Urothelium cell line (cell line): ENCODE measurements at regions not wholly inside any gene's neighbourhood (a gene's known extent, or its start where the extent isn't known, plus 50 kb on each side); places are given as distances from the start of the nearest gene placed in this dataset.
"Not testable (repeated sequence)": the region's sequence is repeated elsewhere in the genome, so short reads cannot be mapped to it uniquely, and the experiment has no call there.

Source experiments
- DNase-seq: peaks from one replicate; pipeline ENCODE4 v3.0.0; 2011; ENCODE audit warnings: low spot score, mixed read lengths
- FAIRE-seq: peaks from 2 replicates; lab custom pipeline; 2011; peaks lifted over from hg19 to GRCh38; lab: Jason Lieb, UNC

- no peak for FAIRE-seq
- no peak for DNase-seq
Measured at GRCh38 chr10:9833942-9834341, 1183.7 kb upstream of the CELF2 start.

- DNase-seq, result no peak
- FAIRE-seq, result no peak
Measured at GRCh38 chr10:9834434-9834833, 1183.2 kb upstream of the CELF2 start.

- DNase-seq, result no peak
- FAIRE-seq, result no peak
Measured at GRCh38 chr10:9845075-9845474, 1172.6 kb upstream of the CELF2 start.

- no peak for DNase-seq
- no peak for FAIRE-seq
Measured at GRCh38 chr10:9848278-9848677, 1169.4 kb upstream of the CELF2 start.

GRCh38 chr10:9848981-9849380 lies 1168.7 kb upstream of the CELF2 start:
- DNase-seq (peak; percentile 11), FAIRE-seq (no peak)

- FAIRE-seq (no peak), DNase-seq (no peak)
Measured at GRCh38 chr10:9850415-9850814, 1167.3 kb upstream of the CELF2 start.

GRCh38 chr10:9851808-9852207 lies 1165.9 kb upstream of the CELF2 start:
- DNase-seq (no peak), FAIRE-seq (no peak)

- no peak for FAIRE-seq
Measured at GRCh38 chr10:9853405-9854355, 1164.0 kb upstream of the CELF2 start.

GRCh38 chr10:9855451-9855850 lies 1162.2 kb upstream of the CELF2 start:
- FAIRE-seq, DNase-seq: not testable (repeated sequence)

More at GRCh38 chr10:9853405-9854355, 1164.0 kb upstream of the CELF2 start:
- DNase-seq, result no peak

- DNase-seq (no peak), FAIRE-seq (no peak)
Measured at GRCh38 chr10:9858816-9859215, 1158.9 kb upstream of the CELF2 start.

- FAIRE-seq (no peak), DNase-seq (no peak)
Measured at GRCh38 chr10:9860045-9860444, 1157.6 kb upstream of the CELF2 start.

- DNase-seq (no peak), FAIRE-seq (no peak)
Measured at GRCh38 chr10:9863559-9864121, 1154.0 kb upstream of the CELF2 start.

- no peak for FAIRE-seq
- DNase-seq, result no peak
Measured at GRCh38 chr10:9868499-9868898, 1149.2 kb upstream of the CELF2 start.

- no peak for DNase-seq
Measured at GRCh38 chr10:9869205-9869604, 1148.5 kb upstream of the CELF2 start.

GRCh38 chr10:9869606-9870176 lies 1148.0 kb upstream of the CELF2 start:
- DNase-seq (no peak), FAIRE-seq (no peak)

More at GRCh38 chr10:9869205-9869604, 1148.5 kb upstream of the CELF2 start:
- FAIRE-seq, result no peak

- FAIRE-seq (no peak), DNase-seq (no peak)
Measured at GRCh38 chr10:9875353-9875752, 1142.3 kb upstream of the CELF2 start.

- DNase-seq, result peak; percentile 54
- no peak for FAIRE-seq
Measured at GRCh38 chr10:9877978-9878377, 1139.7 kb upstream of the CELF2 start.

- FAIRE-seq, result no peak
- no peak for DNase-seq
Measured at GRCh38 chr10:9878383-9878782, 1139.3 kb upstream of the CELF2 start.

GRCh38 chr10:9885761-9886160 lies 1131.9 kb upstream of the CELF2 start:
- DNase-seq, result no peak
- FAIRE-seq, result no peak

- DNase-seq (no peak), FAIRE-seq (no peak)
Measured at GRCh38 chr10:9886772-9887171, 1130.9 kb upstream of the CELF2 start.

- DNase-seq, result no peak
- FAIRE-seq, result no peak
Measured at GRCh38 chr10:9895453-9895852, 1122.2 kb upstream of the CELF2 start.

GRCh38 chr10:9895981-9896380 lies 1121.7 kb upstream of the CELF2 start:
- FAIRE-seq (no peak), DNase-seq (no peak)
